Kidney (tissue), 13 donors: ENCODE measurements at regions not wholly inside any gene's neighbourhood (a gene's known extent, or its start where the extent isn't known, plus 50 kb on each side); places are given as distances from the start of the nearest gene placed in this dataset.

Experiments used
- DNase-seq, 5 donors: peaks; one replicate each; pipeline ENCODE4 v3.0.0-alpha.2; 2013 to 2020
- FAIRE-seq: peaks from 2 replicates; lab custom pipeline; 2012; peaks lifted over from hg19 to GRCh38; lab: Jason Lieb, UNC
- H3K27ac ChIP-seq, 2 donors: one replicate each; pipeline ENCODE4 v1.7.0; 2013; ENCODE audit warnings: low read depth in 2 of 2, low read length in 2 of 2, inconsistent platforms in 1 of 2
- H3K27me3 ChIP-seq: one replicate; pipeline ENCODE4 v1.7.1; 2013; ENCODE audit warnings: low read length, inconsistent platforms; ENCODE audit not compliant: control insufficient read depth, insufficient read depth
- H3K36me3 ChIP-seq, 3 donors: one replicate each; pipeline versions ENCODE4 v1.7.0 to v1.7.1; 2013; ENCODE audit warnings: low read length in 3 of 3, control low read depth in 1 of 3, inconsistent platforms in 1 of 3; ENCODE audit not compliant: insufficient read depth in 3 of 3, control insufficient read depth in 2 of 3
- H3K4me1 ChIP-seq, 3 donors: one replicate each; pipeline versions ENCODE4 v1.7.0 to v1.7.1; 2013; ENCODE audit warnings: low read length in 3 of 3, inconsistent platforms in 1 of 3, low read depth in 1 of 3; ENCODE audit not compliant: control insufficient read depth in 2 of 3, insufficient read depth in 2 of 3
- H3K4me3 ChIP-seq, 3 donors: one replicate each; pipeline versions ENCODE4 v1.7.0 to v1.8.1; 2013; ENCODE audit warnings: low read length in 3 of 3, control low read depth in 1 of 3, inconsistent platforms in 1 of 3
- H3K9ac ChIP-seq, 3 donors: one replicate each; pipeline versions ENCODE4 v1.7.0 to v1.7.1; 2013; ENCODE audit warnings: low read length in 3 of 3, control low read depth in 1 of 3, inconsistent platforms in 1 of 3
- H3K9me3 ChIP-seq, 3 donors: one replicate each; pipeline versions ENCODE4 v1.7.0 to v1.7.1; 2013; ENCODE audit warnings: low read length in 3 of 3, control low read depth in 1 of 3, inconsistent platforms in 1 of 3; ENCODE audit not compliant: control insufficient read depth in 2 of 3, insufficient read depth in 1 of 3
- intact Hi-C: fragments of 100-400 bp; cut with DNase I; formaldehyde crosslinking; loops from one replicate; pipeline ENCODE4 v1.11.1; 2022
- TF ChIP-seq, protein P1 (sequence below): IDR thresholded peaks from 3 replicates; pipeline ENCODE4 v1.5.1; 2012; ENCODE audit warnings: mild to moderate bottlenecking, moderate library complexity, borderline replicate concordance; ENCODE audit not compliant: insufficient read depth; ENCODE audit errors: extremely low read depth
- donor health status: control.
- donor health status: control.
- donor health status: control.
- donor health status: control.
- donor health status: control.
- donor health status: DM: yes; HTN: yes; CAD: no.
- donor health status: Normal renal cell carcinoma (clear cell type).

DNA sequence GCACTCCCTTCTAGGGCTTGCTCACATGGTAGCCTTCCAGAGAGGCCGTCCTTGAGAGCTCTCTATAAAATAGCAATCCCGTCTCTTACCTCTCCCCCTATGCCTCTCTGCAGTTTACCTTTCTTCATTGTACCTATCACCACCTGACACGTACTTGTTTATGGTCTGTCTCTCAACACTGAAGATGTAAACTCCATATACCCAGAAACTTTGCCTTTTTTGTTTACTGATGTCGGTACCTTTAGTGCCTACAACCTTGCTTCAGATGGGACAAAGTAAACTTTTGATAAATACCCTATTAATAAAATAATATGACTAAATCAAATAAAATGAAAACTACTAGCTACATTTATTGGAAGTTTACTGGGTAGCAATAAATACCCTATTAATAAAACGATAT lies 220.6 kb downstream of the GPAM start:
- H3K9ac ChIP-seq = no peak overlapping the region
- no peak overlapping the region for H3K4me3 ChIP-seq
- H3K36me3 ChIP-seq = no peaks in the 10 kb centered on the region
- H3K9me3 ChIP-seq = no peaks in the 10 kb centered on the region
- DNase-seq (no peak), FAIRE-seq (no peak)
- TF ChIP-seq, protein P1, sequence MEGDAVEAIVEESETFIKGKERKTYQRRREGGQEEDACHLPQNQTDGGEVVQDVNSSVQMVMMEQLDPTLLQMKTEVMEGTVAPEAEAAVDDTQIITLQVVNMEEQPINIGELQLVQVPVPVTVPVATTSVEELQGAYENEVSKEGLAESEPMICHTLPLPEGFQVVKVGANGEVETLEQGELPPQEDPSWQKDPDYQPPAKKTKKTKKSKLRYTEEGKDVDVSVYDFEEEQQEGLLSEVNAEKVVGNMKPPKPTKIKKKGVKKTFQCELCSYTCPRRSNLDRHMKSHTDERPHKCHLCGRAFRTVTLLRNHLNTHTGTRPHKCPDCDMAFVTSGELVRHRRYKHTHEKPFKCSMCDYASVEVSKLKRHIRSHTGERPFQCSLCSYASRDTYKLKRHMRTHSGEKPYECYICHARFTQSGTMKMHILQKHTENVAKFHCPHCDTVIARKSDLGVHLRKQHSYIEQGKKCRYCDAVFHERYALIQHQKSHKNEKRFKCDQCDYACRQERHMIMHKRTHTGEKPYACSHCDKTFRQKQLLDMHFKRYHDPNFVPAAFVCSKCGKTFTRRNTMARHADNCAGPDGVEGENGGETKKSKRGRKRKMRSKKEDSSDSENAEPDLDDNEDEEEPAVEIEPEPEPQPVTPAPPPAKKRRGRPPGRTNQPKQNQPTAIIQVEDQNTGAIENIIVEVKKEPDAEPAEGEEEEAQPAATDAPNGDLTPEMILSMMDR = no peak
- H3K4me1 ChIP-seq = no peaks in the 10 kb centered on the region
- H3K27me3 ChIP-seq = no peaks in the 10 kb centered on the region
- intact Hi-C loops = no loop called here
- no peak overlapping the region for H3K27ac ChIP-seq

- no peak overlapping the region for H3K27ac ChIP-seq
- no peaks in the 10 kb centered on the region for H3K4me1 ChIP-seq
- no peak overlapping the region for H3K9ac ChIP-seq
- FAIRE-seq (no peak), DNase-seq (no peak)
- H3K36me3 ChIP-seq = no peaks in the 10 kb centered on the region
- H3K9me3 ChIP-seq = no peaks in the 10 kb centered on the region
- TF ChIP-seq, protein P1 = no peak
- no peaks in the 10 kb centered on the region for H3K27me3 ChIP-seq
- H3K4me3 ChIP-seq = no peak overlapping the region
- intact Hi-C loops = no loop called here
Measured at GRCh38 chr10:111967116-111967515, 216.4 kb downstream of the GPAM start.

DNA sequence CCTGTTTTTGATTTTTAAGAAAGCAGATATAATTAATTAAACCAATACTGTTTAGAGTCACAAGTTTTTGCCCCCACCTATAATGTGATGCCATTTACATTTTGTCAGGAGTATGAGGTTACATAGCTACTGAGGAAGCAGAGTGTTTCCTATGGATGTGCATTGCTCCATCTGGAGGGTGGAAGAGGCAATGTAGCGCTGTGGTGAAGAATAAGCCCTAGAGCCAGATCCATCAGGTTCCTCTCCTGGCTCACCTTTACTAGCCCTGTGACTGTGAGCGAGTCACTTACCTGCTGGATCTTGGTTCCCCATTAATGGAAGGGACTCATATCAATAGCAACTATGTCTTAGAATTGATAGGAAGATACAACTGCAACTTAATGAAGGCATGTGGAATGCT lies 216.0 kb downstream of the GPAM start:
- Histone ChIP-seq H3K9ac (no peak overlapping the region), H3K27me3 (no peaks in the 10 kb centered on the region), H3K4me3 (no peak overlapping the region), H3K36me3 (no peaks in the 10 kb centered on the region), H3K27ac (no peak overlapping the region), H3K4me1 (no peaks in the 10 kb centered on the region), H3K9me3 (no peaks in the 10 kb centered on the region)
- DNase-seq (no peak), FAIRE-seq (no peak)
- intact Hi-C loops = no loop called here
- TF ChIP-seq, protein P1 = no peak

GRCh38 chr10:111968647-111969046 lies 214.9 kb downstream of the GPAM start:
- Histone ChIP-seq H3K4me3 (no peak overlapping the region), H3K36me3 (no peaks in the 10 kb centered on the region), H3K27me3 (no peaks in the 10 kb centered on the region), H3K4me1 (no peaks in the 10 kb centered on the region), H3K27ac (no peak overlapping the region), H3K9me3 (no peaks in the 10 kb centered on the region), H3K9ac (no peak overlapping the region)
- FAIRE-seq = no peak
- no peak for DNase-seq
- intact Hi-C loops = no loop called here
- TF ChIP-seq, protein P1 = no peak
